H1 (cell line): ENCODE measurements at regions not wholly inside any gene's neighbourhood (a gene's known extent, or its start where the extent isn't known, plus 50 kb on each side); places are given as distances from the start of the nearest gene placed in this dataset.

Experiments used
- CTCF ChIA-PET: fragments of 300-600 bp; sonication (Branson Sonifier 250); formaldehyde crosslinking; loops from one replicate; lab custom pipeline; 2021; ENCODE audit not compliant: partially characterized antibody; lab: Charles Lee
- POLR2A ChIA-PET: fragments of 300-600 bp; sonication (Branson Sonifier 250); formaldehyde crosslinking; loops from one replicate; lab custom pipeline; 2021; ENCODE audit warnings: inconsistent platforms; ENCODE audit not compliant: partially characterized antibody; lab: Charles Lee
- DNase-seq, 2 experiments: peaks; one replicate each; pipeline versions ENCODE4 v3.0.0 to v3.0.0-alpha.2; 2010 to 2022; ENCODE audit warnings: low spot score in 2 of 2, low read depth in 1 of 2, mixed read lengths in 1 of 2
- FAIRE-seq: peaks from 2 replicates; lab custom pipeline; 2011; peaks lifted over from hg19 to GRCh38; lab: Jason Lieb, UNC
- H2AFZ ChIP-seq: 2 replicates; pipeline ENCODE4 v1.8.1; 2012; ENCODE audit warnings: low read length, inconsistent platforms
- H2AK5ac ChIP-seq: 2 replicates; pipeline ENCODE4 v1.6.1; 2013; ENCODE audit warnings: low read depth, low read length
- H2BK120ac ChIP-seq: replicated peaks from 2 replicates; pipeline ENCODE3; 2013; ENCODE audit warnings: low read depth, low read length, inconsistent platforms
- H2BK12ac ChIP-seq: 2 replicates; pipeline ENCODE4 v1.6.1; 2013; ENCODE audit warnings: low read depth, low read length
- H2BK15ac ChIP-seq: 2 replicates; pipeline ENCODE4 v1.6.1; 2013; ENCODE audit warnings: low read length
- H2BK20ac ChIP-seq: 2 replicates; pipeline ENCODE4 v1.6.1; 2013; ENCODE audit warnings: low read length
- H2BK5ac ChIP-seq: 2 replicates; pipeline ENCODE4 v1.6.1; 2013; ENCODE audit warnings: low read depth, low read length
- H3K14ac ChIP-seq: 2 replicates; pipeline ENCODE4 v1.6.1; 2013; ENCODE audit warnings: inconsistent platforms; ENCODE audit not compliant: insufficient read length
- H3K18ac ChIP-seq: 2 replicates; pipeline ENCODE4 v1.6.1; 2013; ENCODE audit warnings: low read length; ENCODE audit errors: extremely low read depth
- H3K23ac ChIP-seq: 2 replicates; pipeline ENCODE4 v1.6.1; 2013; ENCODE audit warnings: inconsistent platforms; ENCODE audit not compliant: insufficient read length
- H3K23me2 ChIP-seq: 2 replicates; pipeline ENCODE4 v1.6.1; 2013; ENCODE audit warnings: low read depth, low read length
- H3K27ac ChIP-seq: 2 replicates; pipeline ENCODE4 v1.6.1; 2011; ENCODE audit warnings: low read depth, low read length, inconsistent platforms
- H3K27me3 ChIP-seq, 4 experiments: replicated peaks in 1 of 4; 1 replicate in 1 of 4; 2 replicates in 3 of 4; pipeline versions ENCODE4 v1.6.1 to v1.8.1; 2011 to 2013; ENCODE audit warnings: low read length in 3 of 4, mild to moderate bottlenecking in 3 of 4, inconsistent platforms in 2 of 4, mixed read lengths in 2 of 4, moderate library complexity in 1 of 4; ENCODE audit not compliant: control insufficient read depth in 3 of 4, insufficient read depth in 3 of 4; ENCODE audit errors: extremely low read depth in 1 of 4
- H3K36me3 ChIP-seq, 4 experiments: 2 replicates each; pipeline versions ENCODE4 v1.6.1 to v1.8.1; 2011 to 2013; ENCODE audit warnings: mild to moderate bottlenecking in 4 of 4, low read length in 3 of 4, moderate library complexity in 2 of 4, control low read depth in 1 of 4, inconsistent platforms in 1 of 4; ENCODE audit not compliant: insufficient read depth in 4 of 4, control insufficient read depth in 2 of 4
- H3K4ac ChIP-seq: replicated peaks from 2 replicates; pipeline ENCODE3; 2013; ENCODE audit warnings: low read length, low read depth, mixed read lengths, inconsistent platforms; ENCODE audit not compliant: insufficient read length
- H3K4me1 ChIP-seq, 4 experiments: replicated peaks in 1 of 4; 1 replicate in 1 of 4; 2 replicates in 3 of 4; pipeline versions ENCODE4 v1.6.1 to v1.8.1; 2011 to 2013; ENCODE audit warnings: low read length in 3 of 4, inconsistent platforms in 2 of 4, mixed read lengths in 1 of 4; ENCODE audit not compliant: insufficient read depth in 4 of 4, control insufficient read depth in 3 of 4
- H3K4me2 ChIP-seq, 2 experiments: 2 replicates each; pipeline versions ENCODE4 v1.6.1 to v1.8.1; 2011 to 2013; ENCODE audit warnings: low read depth in 2 of 2, low read length in 2 of 2, control low read depth in 1 of 2, inconsistent platforms in 1 of 2, mild to moderate bottlenecking in 1 of 2; ENCODE audit not compliant: insufficient read depth in 1 of 2
- H3K4me3 ChIP-seq, 4 experiments: fragments of 200-600, 300-600 bp in 1 of 4; sonication (generic), shearing (Covaris generic), sonication (Bioruptor Twin) in 1 of 4; 2 replicates each; pipeline versions ENCODE4 v1.5.1 to v1.8.1; 2011 to 2016; ENCODE audit warnings: low read length in 4 of 4, low read depth in 3 of 4, control low read depth in 2 of 4, inconsistent platforms in 2 of 4, mild to moderate bottlenecking in 2 of 4, mixed read lengths in 1 of 4, moderate library complexity in 1 of 4; ENCODE audit not compliant: insufficient read depth in 2 of 4; ENCODE audit errors: extremely low read depth in 1 of 4
- H3K56ac ChIP-seq: replicated peaks from 2 replicates; pipeline ENCODE3; 2013; ENCODE audit warnings: low read depth, mild to moderate bottlenecking, mixed read lengths, low read length, inconsistent platforms; ENCODE audit not compliant: insufficient read length
- H3K79me1 ChIP-seq: 2 replicates; pipeline ENCODE4 v1.6.1; 2013; ENCODE audit warnings: low read depth, low read length, control low read depth
- H3K79me2 ChIP-seq, 2 experiments: 2 replicates each; pipeline versions ENCODE4 v1.6.1 to v1.8.1; 2012 to 2013; ENCODE audit warnings: low read length in 2 of 2, mild to moderate bottlenecking in 2 of 2, inconsistent platforms in 1 of 2; ENCODE audit not compliant: insufficient read depth in 2 of 2, control insufficient read depth in 1 of 2
- H3K9ac ChIP-seq, 4 experiments: replicated peaks in 1 of 4; 1 replicate in 1 of 4; 2 replicates in 3 of 4; pipeline versions ENCODE4 v1.6.1 to v1.8.1; 2011 to 2013; ENCODE audit warnings: low read depth in 3 of 4, low read length in 3 of 4, control low read depth in 2 of 4, mild to moderate bottlenecking in 2 of 4, moderate library complexity in 2 of 4, inconsistent platforms in 1 of 4; ENCODE audit errors: extremely low read depth in 1 of 4
- H3K9me3 ChIP-seq, 2 experiments: 2 replicates each; pipeline versions ENCODE4 v1.6.1 to v1.8.1; 2012 to 2013; ENCODE audit warnings: mild to moderate bottlenecking in 2 of 2, moderate library complexity in 2 of 2, control low read depth in 1 of 2, inconsistent platforms in 1 of 2, low read depth in 1 of 2, low read length in 1 of 2, mixed read lengths in 1 of 2; ENCODE audit not compliant: insufficient read depth in 2 of 2
- H4K20me1 ChIP-seq, 2 experiments: replicated peaks in 1 of 2; 2 replicates each; pipeline versions ENCODE3 to v1.8.1; 2011 to 2013; ENCODE audit warnings: inconsistent platforms in 2 of 2, low read length in 2 of 2, mild to moderate bottlenecking in 1 of 2; ENCODE audit not compliant: insufficient read depth in 2 of 2, control insufficient read depth in 1 of 2
- H4K5ac ChIP-seq: 2 replicates; pipeline ENCODE4 v1.6.1; 2013; ENCODE audit warnings: low read length, low read depth, mixed read lengths, inconsistent platforms; ENCODE audit not compliant: insufficient read length
- H4K8ac ChIP-seq: 2 replicates; pipeline ENCODE4 v1.8.0; 2013; ENCODE audit warnings: mild to moderate bottlenecking, moderate library complexity, low read length, inconsistent platforms; ENCODE audit not compliant: insufficient read depth; ENCODE audit errors: extremely low read depth
- H4K91ac ChIP-seq: replicated peaks from 2 replicates; pipeline ENCODE3; 2013; ENCODE audit warnings: low read length, mixed read lengths, inconsistent platforms; ENCODE audit not compliant: insufficient read length
- ATF2 ChIP-seq: IDR thresholded peaks from 2 replicates; pipeline ENCODE4 v1.6.1; 2012; ENCODE audit warnings: low read length, inconsistent platforms
- BACH1 ChIP-seq: IDR thresholded peaks from 2 replicates; pipeline ENCODE4 v1.6.1; 2012; ENCODE audit warnings: low read length, improper control_type of control experiment
- CEBPB ChIP-seq: IDR thresholded peaks from 2 replicates; pipeline ENCODE4 v1.6.1; 2012; ENCODE audit warnings: low read depth, low read length
- CHD2 ChIP-seq: IDR thresholded peaks from 2 replicates; pipeline ENCODE4 v1.6.1; 2012; ENCODE audit warnings: low read length, improper control_type of control experiment
- CREB1 ChIP-seq: IDR thresholded peaks from 2 replicates; pipeline ENCODE4 v1.6.1; 2012; ENCODE audit warnings: inconsistent platforms
- EGR1 ChIP-seq: IDR thresholded peaks from 2 replicates; pipeline ENCODE4 v1.6.1; 2011; ENCODE audit warnings: low read depth, low read length, borderline replicate concordance
- GTF2F1 ChIP-seq: IDR thresholded peaks from 2 replicates; pipeline ENCODE4 v1.6.1; 2012; ENCODE audit warnings: low read depth, low read length, improper control_type of control experiment, borderline replicate concordance
- JUN ChIP-seq: IDR thresholded peaks from 2 replicates; pipeline ENCODE4 v1.6.1; 2011; ENCODE audit warnings: low read depth, mild to moderate bottlenecking, improper control_type of control experiment, low read length
- PHF8 ChIP-seq: fragments of 200-600 bp; sonication (generic); conservative IDR thresholded peaks from 2 replicates; pipeline ENCODE4 v1.7.1; 2012; ENCODE audit warnings: low read depth, mild to moderate bottlenecking, inconsistent platforms, low read length, moderate library complexity
- POLR2AphosphoS5 ChIP-seq: IDR thresholded peaks from 2 replicates; pipeline ENCODE4 v1.6.1; 2011; ENCODE audit warnings: low read depth, low read length
- RBBP5 ChIP-seq: IDR thresholded peaks from 2 replicates; pipeline ENCODE4 v1.7.1; 2012; ENCODE audit warnings: low read depth, mild to moderate bottlenecking, inconsistent platforms, low read length, moderate library complexity, borderline replicate concordance
- SAP30 ChIP-seq: fragments of 300-600 bp; sonication (generic); IDR thresholded peaks from 2 replicates; pipeline ENCODE4 v1.7.1; 2012; ENCODE audit warnings: low read length, moderate library complexity, mild to moderate bottlenecking, inconsistent platforms; ENCODE audit not compliant: insufficient read depth, insufficient replicate concordance
- SP1 ChIP-seq: IDR thresholded peaks from 2 replicates; pipeline ENCODE4 v1.6.1; 2011; ENCODE audit warnings: low read depth, low read length
- SP2 ChIP-seq: IDR thresholded peaks from 2 replicates; pipeline ENCODE4 v1.6.1; 2012; ENCODE audit warnings: mild to moderate bottlenecking, low read length, inconsistent platforms
- YY1 ChIP-seq: IDR thresholded peaks from 2 replicates; pipeline ENCODE4 v1.6.1; 2011; ENCODE audit warnings: low read depth, mild to moderate bottlenecking, low read length
- WGBS, 2 experiments: shearing (Covaris generic) in 1 of 2; methylation state at CpG; one replicate each; pipeline versions ENCODE4 v1.1.6 to v1.1.7; 2013 to 2015; ENCODE audit warnings: low lambda C conversion rate in 2 of 2, mixed read lengths in 2 of 2, inconsistent platforms in 1 of 2, low coverage in 1 of 2, missing lambda C conversion rate in 1 of 2; ENCODE audit not compliant: insufficient replicate concordance in 2 of 2, insufficient coverage in 1 of 2, insufficient read length in 1 of 2; ENCODE audit errors: extremely low coverage in 1 of 2, missing lambda C conversion rate in 1 of 2; 5-methylcytosine and 5-hydroxymethylcytosine counted together

- no peak overlapping the region for H3K4ac ChIP-seq
- CTCF ChIA-PET: interaction anchor here (0.7 to 3.0 kb wide), 4 partner anchors 8 to 75 kb away, joined by 3 to 10 read pairs (median 3); no protein-coding TSS in a partner anchor
- peaks cover 0 to 3% of the 10 kb centered on the region in 2 experiments for H4K20me1 ChIP-seq
- peaks cover 7% of the 10 kb centered on the region; the same call in 1 of the 2 replicates for H3K23me2 ChIP-seq
- no peak overlapping the region for H3K4me3 ChIP-seq
- no peak overlapping the region for H3K18ac ChIP-seq
- no peaks in the 10 kb centered on the region for H3K36me3 ChIP-seq
- no peaks in the 10 kb centered on the region for H3K79me2 ChIP-seq
- no peak overlapping the region for H2BK120ac ChIP-seq
- no peak overlapping the region for H2BK20ac ChIP-seq
- no peak overlapping the region for H4K91ac ChIP-seq
- POLR2A ChIA-PET: no interaction called here
- 88% methylated on average over 4 of the region's 4 CpGs; no CpG with 5 or more reads in 1 of the 2 experiments for WGBS, 2 experiments
- H3K14ac ChIP-seq: no peak overlapping the region
- H3K4me2 ChIP-seq: no peak overlapping the region
- H3K4me1 ChIP-seq: peaks cover 1 to 5% (median 4%) of the 10 kb centered on the region in 4 experiments; a peak in 3 of 7 replicates
- no peaks in the 10 kb centered on the region for H3K9me3 ChIP-seq
- H2BK12ac ChIP-seq: no peak overlapping the region
- H4K5ac ChIP-seq: no peak overlapping the region
- no peak overlapping the region for H2AFZ ChIP-seq
- H2BK5ac ChIP-seq: no peak overlapping the region
- FAIRE-seq (no peak), DNase-seq (no peak)
- no peak overlapping the region for H3K56ac ChIP-seq
- no peak overlapping the region for H4K8ac ChIP-seq
- H3K9ac ChIP-seq: no peak overlapping the region
- H2BK15ac ChIP-seq: no peak overlapping the region
- no peak overlapping the region for H2AK5ac ChIP-seq
- H3K27me3 ChIP-seq: no peaks in the 10 kb centered on the region
- no peak overlapping the region for H3K23ac ChIP-seq
- no peak overlapping the region for H3K27ac ChIP-seq
- H3K79me1 ChIP-seq: no peaks in the 10 kb centered on the region
- TF ChIP-seq SP1 (no peak), YY1 (no peak), CREB1 (no peak), JUN (no peak), CEBPB (no peak), EGR1 (no peak), GTF2F1 (no peak), BACH1 (no peak), SAP30 (no peak), RBBP5 (no peak), CHD2 (no peak), ATF2 (no peak), POLR2AphosphoS5 (no peak), PHF8 (no peak), SP2 (no peak)
Observed at GRCh38 chr4:138863160-138863559, 152.4 kb upstream of the NOCT start.
